HepG2 (cell line): ENCODE measurements at regions not wholly inside any gene's neighbourhood (a gene's known extent, or its start where the extent isn't known, plus 50 kb on each side); places are given as distances from the start of the nearest gene placed in this dataset.
A peak's percentile ranks its signal among the peaks of the same experiment; 100 is the strongest.

Experiments used
- ATAC-seq: fragments of 200-7000 bp; cut with Tn5 transposase; 3 replicates; pipeline ENCODE4 v1.9.1; 2020; ENCODE audit warnings: mild to moderate bottlenecking, moderate library complexity
- BruUV-seq: library from RNA; stranded (reverse); fragments of 400-500 nt; replicated peaks from 2 replicates; lab custom pipeline; 2021; lab: Mats Ljungman, UMichigan
- CTCF ChIA-PET: fragments of 300-600 bp; formaldehyde crosslinking; extraction: SDS; loops from one replicate; lab custom pipeline; 2021; ENCODE audit warnings: low total read pairs, inconsistent platforms, low intra/inter-chr PET ratio; lab: Yijun Ruan, JAX
- POLR2A ChIA-PET: fragments of 350-600 bp; sonication (Branson Sonifier 250); formaldehyde crosslinking; loops from one replicate; lab custom pipeline; 2020; ENCODE audit warnings: antibody characterized with exemption, inconsistent platforms; lab: Yijun Ruan, JAX
- DNase-seq: peaks from one replicate; pipeline ENCODE4 v3.0.0-alpha.2; 2015; ENCODE audit warnings: low spot score
- FAIRE-seq: peaks from 3 replicates; lab custom pipeline; 2011; peaks lifted over from hg19 to GRCh38; lab: Jason Lieb, UNC
- H2AFZ ChIP-seq: one replicate; pipeline ENCODE4 v1.6.1; 2011; ENCODE audit warnings: low read length, inconsistent platforms
- H3K27ac ChIP-seq: fragments of 300-600 bp; 3 replicates; pipeline ENCODE4 v1.8.0; 2011; ENCODE audit warnings: mixed run types, mild to moderate bottlenecking, mixed read lengths, low read length, inconsistent platforms; ENCODE audit not compliant: insufficient read depth; ENCODE audit errors: extremely low read length
- H3K27me3 ChIP-seq, 2 experiments: fragments of 200-600 bp in 1 of 2; 2 replicates in 1 of 2; 3 replicates in 1 of 2; pipeline versions ENCODE4 v1.6.0 to v1.8.0; 2011; ENCODE audit warnings: low read length in 2 of 2, mild to moderate bottlenecking in 2 of 2, moderate library complexity in 2 of 2, inconsistent platforms in 1 of 2; ENCODE audit not compliant: insufficient read depth in 2 of 2, control insufficient read depth in 1 of 2
- H3K36me3 ChIP-seq, 2 experiments: fragments of 200-600 bp in 1 of 2; replicated peaks in 1 of 2; 2 replicates in 1 of 2; 3 replicates in 1 of 2; pipeline versions ENCODE4 v1.5.1 to v1.8.0; 2011; ENCODE audit warnings: low read length in 2 of 2, inconsistent platforms in 1 of 2; ENCODE audit not compliant: insufficient read depth in 2 of 2, control insufficient read depth in 1 of 2
- H3K4me1 ChIP-seq: 2 replicates; pipeline ENCODE4 v1.5.1; 2012; ENCODE audit warnings: low read length, inconsistent platforms; ENCODE audit not compliant: insufficient read depth
- H3K4me2 ChIP-seq: 2 replicates; pipeline ENCODE4 v1.6.0; 2011; ENCODE audit warnings: low read depth, low read length, inconsistent platforms
- H3K4me3 ChIP-seq, 3 experiments: fragments of 200-600 bp in 1 of 3; sonication (generic), shearing (Covaris generic) in 1 of 3; replicated peaks in 1 of 3; 2 replicates each; pipeline ENCODE4 v1.5.1; 2011 to 2016; ENCODE audit warnings: low read length in 3 of 3, inconsistent platforms in 2 of 3, low read depth in 2 of 3, mild to moderate bottlenecking in 2 of 3, control low read depth in 1 of 3, mixed read lengths in 1 of 3; ENCODE audit not compliant: insufficient read depth in 1 of 3
- H3K79me2 ChIP-seq: one replicate; pipeline ENCODE4 v1.6.1; 2011; ENCODE audit warnings: low read length, inconsistent platforms; ENCODE audit not compliant: insufficient read depth
- H3K9ac ChIP-seq: 2 replicates; pipeline ENCODE4 v1.6.0; 2011; ENCODE audit warnings: mild to moderate bottlenecking, low read depth, low read length, inconsistent platforms; ENCODE audit not compliant: insufficient read depth
- H3K9me3 ChIP-seq: 2 replicates; pipeline ENCODE4 v1.5.1; 2012; ENCODE audit warnings: mild to moderate bottlenecking, low read length
- H4K20me1 ChIP-seq: 2 replicates; pipeline ENCODE4 v1.6.0; 2011; ENCODE audit warnings: inconsistent platforms, mild to moderate bottlenecking, low read length, moderate library complexity; ENCODE audit not compliant: insufficient read depth
- MIER2 ChIP-seq: IDR thresholded peaks from 2 replicates; pipeline ENCODE4 v1.6.1; 2016; ENCODE audit warnings: missing biosample characterization, missing genetic modification reagents
- WGBS: methylation state at CpG from one replicate; pipeline ENCODE4 v1.1.6; 2017; ENCODE audit warnings: low lambda C conversion rate; 5-methylcytosine and 5-hydroxymethylcytosine counted together
- in situ Hi-C: cut with HindIII; loops from 2 replicates; pipeline ENCODE4 v1.10.0; 2017; ENCODE audit warnings: low pct_unique_long_range_greater_than_20kb; ENCODE audit not compliant: extremely low pct_ligation_motif_present
- intact Hi-C: fragments of 100-400 bp; cut with micrococcal nuclease; formaldehyde crosslinking; loops from one replicate; pipeline ENCODE4 v1.10.0; 2022; ENCODE audit not compliant: unreplicated experiment
- TF ChIP-seq, protein P1 (sequence below): sonication (generic); formaldehyde crosslinking; IDR thresholded peaks from 2 replicates; pipeline ENCODE4 v1.5.1; 2020; ENCODE audit warnings: missing genetic modification reagents, mild to moderate bottlenecking, borderline replicate concordance
- TF ChIP-seq, protein P2 (sequence below): IDR thresholded peaks from 2 replicates; pipeline ENCODE4 v1.6.1; 2016; ENCODE audit warnings: low read depth, missing genetic modification reagents, missing compliant biosample characterization
- TF ChIP-seq, protein P3 (sequence below), 2 experiments: IDR thresholded peaks; 2 replicates each; pipeline ENCODE4 v1.6.1; 2011 to 2012; ENCODE audit warnings: low read length in 2 of 2, borderline replicate concordance in 1 of 2, low read depth in 1 of 2, mild to moderate bottlenecking in 1 of 2, moderate library complexity in 1 of 2
- TF ChIP-seq, protein P4 (sequence below): IDR thresholded peaks from 2 replicates; pipeline ENCODE4 v1.6.1; 2016; ENCODE audit warnings: missing compliant biosample characterization, missing genetic modification reagents, borderline replicate concordance

DNA sequence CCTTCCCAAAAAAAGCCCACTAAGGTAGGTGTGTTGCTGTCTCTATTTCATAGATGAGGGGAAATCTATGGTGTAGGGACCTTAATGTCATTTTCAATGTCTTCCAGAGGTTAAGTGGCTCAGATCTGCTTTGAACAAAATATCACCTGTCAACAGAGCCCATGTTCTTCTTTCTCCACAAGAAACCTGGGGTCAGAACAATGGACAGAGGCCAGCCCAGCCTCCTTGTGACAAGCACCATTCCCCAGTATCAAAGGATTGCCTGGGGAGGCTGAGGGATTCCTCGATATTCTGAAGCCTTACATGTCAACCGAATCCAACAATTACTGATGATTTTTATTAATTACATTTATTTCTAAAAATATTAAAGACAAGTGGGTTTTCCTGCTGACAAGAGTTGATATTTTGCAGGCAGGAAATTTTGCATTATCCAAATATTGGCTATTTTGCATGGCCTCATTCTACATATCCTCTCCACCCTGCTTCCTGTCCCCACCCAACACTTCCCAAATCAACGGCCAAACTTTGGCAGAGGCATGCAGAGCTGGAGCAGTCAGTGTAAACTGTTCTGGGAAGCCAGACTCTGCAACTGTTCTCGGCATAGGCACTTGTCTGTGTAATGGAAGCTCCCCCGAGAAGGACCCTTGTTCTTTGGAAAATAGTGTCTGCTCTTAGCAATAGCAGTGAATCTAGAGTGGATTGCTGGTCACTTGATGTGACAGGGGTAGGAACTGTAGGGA lies 281.5 kb downstream of the HS3ST3A1 start:
- CTCF ChIA-PET: no interaction called here
- WGBS: 26% methylated on average over 5 of the region's 5 CpGs

More for the DNA sequence above, 281.5 kb downstream of the HS3ST3A1 start:
- Histone ChIP-seq H3K9me3 (no peaks in the 10 kb centered on the region), H3K9ac (no peak overlapping the region), H4K20me1 (no peaks in the 10 kb centered on the region), H3K27ac (no peak overlapping the region), H3K4me1 (peaks cover 46% of the 10 kb centered on the region), H3K4me2 (no peak overlapping the region), H3K36me3 (no peaks in the 10 kb centered on the region), H3K27me3 (no peaks in the 10 kb centered on the region; a peak in 1 of 5 replicates), H3K4me3 (no peak overlapping the region), H2AFZ (no peak overlapping the region), H3K79me2 (no peaks in the 10 kb centered on the region)
- intact Hi-C loops: no loop called here
- no peak for FAIRE-seq
- BruUV-seq: no TSS peak
- TF ChIP-seq, protein P1, sequence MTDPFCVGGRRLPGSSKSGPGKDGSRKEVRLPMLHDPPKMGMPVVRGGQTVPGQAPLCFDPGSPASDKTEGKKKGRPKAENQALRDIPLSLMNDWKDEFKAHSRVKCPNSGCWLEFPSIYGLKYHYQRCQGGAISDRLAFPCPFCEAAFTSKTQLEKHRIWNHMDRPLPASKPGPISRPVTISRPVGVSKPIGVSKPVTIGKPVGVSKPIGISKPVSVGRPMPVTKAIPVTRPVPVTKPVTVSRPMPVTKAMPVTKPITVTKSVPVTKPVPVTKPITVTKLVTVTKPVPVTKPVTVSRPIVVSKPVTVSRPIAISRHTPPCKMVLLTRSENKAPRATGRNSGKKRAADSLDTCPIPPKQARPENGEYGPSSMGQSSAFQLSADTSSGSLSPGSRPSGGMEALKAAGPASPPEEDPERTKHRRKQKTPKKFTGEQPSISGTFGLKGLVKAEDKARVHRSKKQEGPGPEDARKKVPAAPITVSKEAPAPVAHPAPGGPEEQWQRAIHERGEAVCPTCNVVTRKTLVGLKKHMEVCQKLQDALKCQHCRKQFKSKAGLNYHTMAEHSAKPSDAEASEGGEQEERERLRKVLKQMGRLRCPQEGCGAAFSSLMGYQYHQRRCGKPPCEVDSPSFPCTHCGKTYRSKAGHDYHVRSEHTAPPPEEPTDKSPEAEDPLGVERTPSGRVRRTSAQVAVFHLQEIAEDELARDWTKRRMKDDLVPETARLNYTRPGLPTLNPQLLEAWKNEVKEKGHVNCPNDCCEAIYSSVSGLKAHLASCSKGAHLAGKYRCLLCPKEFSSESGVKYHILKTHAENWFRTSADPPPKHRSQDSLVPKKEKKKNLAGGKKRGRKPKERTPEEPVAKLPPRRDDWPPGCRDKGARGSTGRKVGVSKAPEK (CRISPR knock-in tag): no peak
- TF ChIP-seq, protein P2, sequence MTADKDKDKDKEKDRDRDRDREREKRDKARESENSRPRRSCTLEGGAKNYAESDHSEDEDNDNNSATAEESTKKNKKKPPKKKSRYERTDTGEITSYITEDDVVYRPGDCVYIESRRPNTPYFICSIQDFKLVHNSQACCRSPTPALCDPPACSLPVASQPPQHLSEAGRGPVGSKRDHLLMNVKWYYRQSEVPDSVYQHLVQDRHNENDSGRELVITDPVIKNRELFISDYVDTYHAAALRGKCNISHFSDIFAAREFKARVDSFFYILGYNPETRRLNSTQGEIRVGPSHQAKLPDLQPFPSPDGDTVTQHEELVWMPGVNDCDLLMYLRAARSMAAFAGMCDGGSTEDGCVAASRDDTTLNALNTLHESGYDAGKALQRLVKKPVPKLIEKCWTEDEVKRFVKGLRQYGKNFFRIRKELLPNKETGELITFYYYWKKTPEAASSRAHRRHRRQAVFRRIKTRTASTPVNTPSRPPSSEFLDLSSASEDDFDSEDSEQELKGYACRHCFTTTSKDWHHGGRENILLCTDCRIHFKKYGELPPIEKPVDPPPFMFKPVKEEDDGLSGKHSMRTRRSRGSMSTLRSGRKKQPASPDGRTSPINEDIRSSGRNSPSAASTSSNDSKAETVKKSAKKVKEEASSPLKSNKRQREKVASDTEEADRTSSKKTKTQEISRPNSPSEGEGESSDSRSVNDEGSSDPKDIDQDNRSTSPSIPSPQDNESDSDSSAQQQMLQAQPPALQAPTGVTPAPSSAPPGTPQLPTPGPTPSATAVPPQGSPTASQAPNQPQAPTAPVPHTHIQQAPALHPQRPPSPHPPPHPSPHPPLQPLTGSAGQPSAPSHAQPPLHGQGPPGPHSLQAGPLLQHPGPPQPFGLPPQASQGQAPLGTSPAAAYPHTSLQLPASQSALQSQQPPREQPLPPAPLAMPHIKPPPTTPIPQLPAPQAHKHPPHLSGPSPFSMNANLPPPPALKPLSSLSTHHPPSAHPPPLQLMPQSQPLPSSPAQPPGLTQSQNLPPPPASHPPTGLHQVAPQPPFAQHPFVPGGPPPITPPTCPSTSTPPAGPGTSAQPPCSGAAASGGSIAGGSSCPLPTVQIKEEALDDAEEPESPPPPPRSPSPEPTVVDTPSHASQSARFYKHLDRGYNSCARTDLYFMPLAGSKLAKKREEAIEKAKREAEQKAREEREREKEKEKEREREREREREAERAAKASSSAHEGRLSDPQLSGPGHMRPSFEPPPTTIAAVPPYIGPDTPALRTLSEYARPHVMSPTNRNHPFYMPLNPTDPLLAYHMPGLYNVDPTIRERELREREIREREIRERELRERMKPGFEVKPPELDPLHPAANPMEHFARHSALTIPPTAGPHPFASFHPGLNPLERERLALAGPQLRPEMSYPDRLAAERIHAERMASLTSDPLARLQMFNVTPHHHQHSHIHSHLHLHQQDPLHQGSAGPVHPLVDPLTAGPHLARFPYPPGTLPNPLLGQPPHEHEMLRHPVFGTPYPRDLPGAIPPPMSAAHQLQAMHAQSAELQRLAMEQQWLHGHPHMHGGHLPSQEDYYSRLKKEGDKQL: no peak
- peak; percentile 79; the same call in 1 of the 2 replicates for TF ChIP-seq MIER2 (CRISPR knock-in tag)
- TF ChIP-seq, protein P3, sequence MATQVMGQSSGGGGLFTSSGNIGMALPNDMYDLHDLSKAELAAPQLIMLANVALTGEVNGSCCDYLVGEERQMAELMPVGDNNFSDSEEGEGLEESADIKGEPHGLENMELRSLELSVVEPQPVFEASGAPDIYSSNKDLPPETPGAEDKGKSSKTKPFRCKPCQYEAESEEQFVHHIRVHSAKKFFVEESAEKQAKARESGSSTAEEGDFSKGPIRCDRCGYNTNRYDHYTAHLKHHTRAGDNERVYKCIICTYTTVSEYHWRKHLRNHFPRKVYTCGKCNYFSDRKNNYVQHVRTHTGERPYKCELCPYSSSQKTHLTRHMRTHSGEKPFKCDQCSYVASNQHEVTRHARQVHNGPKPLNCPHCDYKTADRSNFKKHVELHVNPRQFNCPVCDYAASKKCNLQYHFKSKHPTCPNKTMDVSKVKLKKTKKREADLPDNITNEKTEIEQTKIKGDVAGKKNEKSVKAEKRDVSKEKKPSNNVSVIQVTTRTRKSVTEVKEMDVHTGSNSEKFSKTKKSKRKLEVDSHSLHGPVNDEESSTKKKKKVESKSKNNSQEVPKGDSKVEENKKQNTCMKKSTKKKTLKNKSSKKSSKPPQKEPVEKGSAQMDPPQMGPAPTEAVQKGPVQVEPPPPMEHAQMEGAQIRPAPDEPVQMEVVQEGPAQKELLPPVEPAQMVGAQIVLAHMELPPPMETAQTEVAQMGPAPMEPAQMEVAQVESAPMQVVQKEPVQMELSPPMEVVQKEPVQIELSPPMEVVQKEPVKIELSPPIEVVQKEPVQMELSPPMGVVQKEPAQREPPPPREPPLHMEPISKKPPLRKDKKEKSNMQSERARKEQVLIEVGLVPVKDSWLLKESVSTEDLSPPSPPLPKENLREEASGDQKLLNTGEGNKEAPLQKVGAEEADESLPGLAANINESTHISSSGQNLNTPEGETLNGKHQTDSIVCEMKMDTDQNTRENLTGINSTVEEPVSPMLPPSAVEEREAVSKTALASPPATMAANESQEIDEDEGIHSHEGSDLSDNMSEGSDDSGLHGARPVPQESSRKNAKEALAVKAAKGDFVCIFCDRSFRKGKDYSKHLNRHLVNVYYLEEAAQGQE (IDR thresholded peaks at IDR 0.05; ENCODE audit: borderline replicate concordance in 1 of 2, low read depth in 1 of 2, low read length in 2 of 2): peak; percentile 19 to 85
- TF ChIP-seq, protein P4, sequence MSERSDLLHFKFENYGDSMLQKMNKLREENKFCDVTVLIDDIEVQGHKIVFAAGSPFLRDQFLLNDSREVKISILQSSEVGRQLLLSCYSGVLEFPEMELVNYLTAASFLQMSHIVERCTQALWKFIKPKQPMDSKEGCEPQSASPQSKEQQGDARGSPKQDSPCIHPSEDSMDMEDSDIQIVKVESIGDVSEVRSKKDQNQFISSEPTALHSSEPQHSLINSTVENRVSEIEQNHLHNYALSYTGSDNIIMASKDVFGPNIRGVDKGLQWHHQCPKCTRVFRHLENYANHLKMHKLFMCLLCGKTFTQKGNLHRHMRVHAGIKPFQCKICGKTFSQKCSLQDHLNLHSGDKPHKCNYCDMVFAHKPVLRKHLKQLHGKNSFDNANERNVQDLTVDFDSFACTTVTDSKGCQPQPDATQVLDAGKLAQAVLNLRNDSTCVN (CRISPR knock-in tag): no peak
- no peak for DNase-seq
- ATAC-seq: no peak
- POLR2A ChIA-PET: no interaction called here
- in situ Hi-C loops: no loop called here
